Transverse colon (tissue), 4 donors: ENCODE measurements at regions not wholly inside any gene's neighbourhood (a gene's known extent, or its start where the extent isn't known, plus 50 kb on each side); places are given as distances from the start of the nearest gene placed in this dataset.

Source experiments
- DNase-seq: peaks from one replicate; pipeline ENCODE4 v3.0.0-alpha.2; 2019
- H3K27ac ChIP-seq, 4 donors: fragments of 200-600 bp; sonication (generic); 2 replicates each; pipeline ENCODE4 v1.5.1; 2016 to 2018; ENCODE audit warnings: inconsistent platforms in 4 of 4
- H3K27me3 ChIP-seq: fragments of 200-600 bp; sonication (generic); 2 replicates; pipeline ENCODE4 v1.5.1; 2017; ENCODE audit warnings: inconsistent platforms
- H3K36me3 ChIP-seq, 4 donors: fragments of 200-600 bp; sonication (generic); 2 replicates each; pipeline ENCODE4 v1.5.1; 2017 to 2019; ENCODE audit warnings: inconsistent platforms in 4 of 4
- H3K4me1 ChIP-seq, 4 donors: fragments of 200-600 bp; sonication (generic); 2 replicates each; pipeline ENCODE4 v1.5.1; 2017 to 2020; ENCODE audit warnings: inconsistent platforms in 4 of 4
- H3K4me3 ChIP-seq, 4 donors: fragments of 200-600 bp; sonication (generic); 1 replicate in 1 of 4; 2 replicates in 3 of 4; pipeline versions ENCODE4 v1.5.1 to v1.6.1; 2017 to 2019; ENCODE audit warnings: inconsistent platforms in 4 of 4
- H3K9me3 ChIP-seq, 2 donors: fragments of 200-600 bp; sonication (generic); 2 replicates each; pipeline ENCODE4 v1.5.1; 2017 to 2019; ENCODE audit warnings: inconsistent platforms in 2 of 2
- EP300 ChIP-seq: sonication (generic); formaldehyde crosslinking; IDR thresholded peaks from one replicate; pipeline ENCODE4 v1.6.1; 2017; ENCODE audit warnings: antibody characterized with exemption, low read depth
- POLR2A ChIP-seq: fragments of 450-650 bp; IDR thresholded peaks from one replicate; pipeline ENCODE4 v1.6.1; 2016; ENCODE audit warnings: antibody characterized with exemption, mild to moderate bottlenecking, moderate library complexity
- POLR2AphosphoS5 ChIP-seq, 3 donors: sonication (generic); formaldehyde crosslinking; IDR thresholded peaks; one replicate each; pipeline ENCODE4 v1.6.1; 2016; ENCODE audit warnings: antibody characterized with exemption in 3 of 3
- WGBS, 2 donors: methylation state at CpG; one replicate each; pipeline ENCODE4 v1.1.5; 2018; ENCODE audit warnings: low coverage in 1 of 2; 5-methylcytosine and 5-hydroxymethylcytosine counted together
- in situ Hi-C, 4 donors: fragments of 200-750 bp; cut with MboI; loops; one replicate each; pipeline versions ENCODE4 v1.15.0 to v1.15.1; 2017; ENCODE audit warnings: low sequenced_read_pairs in 3 of 4, low pct_ligation_motif_present in 1 of 4, low pct_unique_long_range_greater_than_20kb in 1 of 4
- intact Hi-C: fragments of 100-400 bp; cut with DNase I; formaldehyde crosslinking; loops from one replicate; pipeline ENCODE4 v1.15.1; 2023; ENCODE audit warnings: low total_unique reads
- TF ChIP-seq, protein P1 (sequence below), 5 experiments: fragments of 200-600 bp in 3 of 5; fragments of 450-650 bp in 2 of 5; sonication (generic) in 3 of 5; IDR thresholded peaks; 1 replicate in 2 of 5; 2 replicates in 3 of 5; pipeline ENCODE4 v1.5.1; 2016 to 2017; ENCODE audit warnings: antibody characterized with exemption in 5 of 5, inconsistent platforms in 3 of 5, mild to moderate bottlenecking in 2 of 5, moderate library complexity in 1 of 5

GRCh38 chr13:107843281-107843680 is 372.1 kb downstream of the LIG4 start:
- Histone ChIP-seq H3K4me3 (no peak overlapping the region), H3K9me3 (no peaks in the 10 kb centered on the region), H3K4me1 (no peaks in the 10 kb centered on the region), H3K27me3 (no peaks in the 10 kb centered on the region), H3K36me3 (no peaks in the 10 kb centered on the region), H3K27ac (no peak overlapping the region)
- in situ Hi-C loops = no loop called here
- DNase-seq = no peak
- TF ChIP-seq, protein P1, sequence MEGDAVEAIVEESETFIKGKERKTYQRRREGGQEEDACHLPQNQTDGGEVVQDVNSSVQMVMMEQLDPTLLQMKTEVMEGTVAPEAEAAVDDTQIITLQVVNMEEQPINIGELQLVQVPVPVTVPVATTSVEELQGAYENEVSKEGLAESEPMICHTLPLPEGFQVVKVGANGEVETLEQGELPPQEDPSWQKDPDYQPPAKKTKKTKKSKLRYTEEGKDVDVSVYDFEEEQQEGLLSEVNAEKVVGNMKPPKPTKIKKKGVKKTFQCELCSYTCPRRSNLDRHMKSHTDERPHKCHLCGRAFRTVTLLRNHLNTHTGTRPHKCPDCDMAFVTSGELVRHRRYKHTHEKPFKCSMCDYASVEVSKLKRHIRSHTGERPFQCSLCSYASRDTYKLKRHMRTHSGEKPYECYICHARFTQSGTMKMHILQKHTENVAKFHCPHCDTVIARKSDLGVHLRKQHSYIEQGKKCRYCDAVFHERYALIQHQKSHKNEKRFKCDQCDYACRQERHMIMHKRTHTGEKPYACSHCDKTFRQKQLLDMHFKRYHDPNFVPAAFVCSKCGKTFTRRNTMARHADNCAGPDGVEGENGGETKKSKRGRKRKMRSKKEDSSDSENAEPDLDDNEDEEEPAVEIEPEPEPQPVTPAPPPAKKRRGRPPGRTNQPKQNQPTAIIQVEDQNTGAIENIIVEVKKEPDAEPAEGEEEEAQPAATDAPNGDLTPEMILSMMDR (IDR thresholded peaks at IDR 0.05) = no peak
- TF ChIP-seq EP300 (no peak), POLR2AphosphoS5 (IDR thresholded peaks at IDR 0.05) (no peak), POLR2A (no peak)
- 80 to 100% methylated on average over 3 to 4 of the region's 4 CpGs for WGBS, 2 donors
- intact Hi-C loops = no loop called here

- TF ChIP-seq POLR2A (no peak), EP300 (no peak), POLR2AphosphoS5 (IDR thresholded peaks at IDR 0.05) (no peak)
- TF ChIP-seq, protein P1 (IDR thresholded peaks at IDR 0.05) = no peak
- H3K4me3 ChIP-seq = no peak overlapping the region
- no peaks in the 10 kb centered on the region for H3K27me3 ChIP-seq
- H3K9me3 ChIP-seq = no peaks in the 10 kb centered on the region
- no peaks in the 10 kb centered on the region for H3K4me1 ChIP-seq
- intact Hi-C loops (no loop called here), in situ Hi-C loops (no loop called here)
- H3K36me3 ChIP-seq = no peaks in the 10 kb centered on the region
- no peak overlapping the region for H3K27ac ChIP-seq
- WGBS, 2 donors = 40% methylated on average over 3 of the region's 3 CpGs; no CpG with 5 or more reads in 1 of the 2 donors
- no peak for DNase-seq
Measured at GRCh38 chr13:107842562-107843180, 372.7 kb downstream of the LIG4 start.

DNA sequence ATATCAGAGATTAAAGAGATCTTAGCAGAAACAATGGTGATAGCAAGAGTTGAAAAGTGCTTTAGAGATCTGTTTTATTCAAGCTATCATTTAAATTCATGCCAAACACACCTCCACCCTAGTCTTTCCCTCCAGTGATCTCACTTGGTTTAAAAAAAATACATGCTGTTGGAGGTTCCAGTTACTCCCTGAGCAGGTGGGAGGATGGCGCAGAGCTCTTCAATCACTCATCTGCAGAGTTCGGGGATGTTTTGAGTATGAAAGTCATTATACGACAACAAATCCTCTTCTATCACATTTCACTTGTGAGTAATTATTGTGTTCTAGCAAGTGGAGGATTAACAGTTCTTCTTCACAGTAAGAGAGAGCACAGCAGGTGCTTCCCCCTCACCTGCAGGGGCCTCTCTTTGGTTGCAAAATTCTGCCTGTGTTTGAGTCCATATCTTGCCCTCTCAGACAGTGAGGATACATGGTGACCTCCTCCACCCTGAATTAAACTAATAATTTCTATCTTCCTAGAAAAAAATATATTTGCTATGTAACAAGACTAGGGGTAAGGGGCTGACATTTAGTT is 376.7 kb downstream of the LIG4 start:
- Histone ChIP-seq H3K27ac (no peak overlapping the region), H3K36me3 (no peaks in the 10 kb centered on the region), H3K9me3 (no peaks in the 10 kb centered on the region), H3K4me1 (no peaks in the 10 kb centered on the region), H3K27me3 (no peaks in the 10 kb centered on the region), H3K4me3 (no peak overlapping the region)
- in situ Hi-C loops (no loop called here), intact Hi-C loops (no loop called here)
- no peak for TF ChIP-seq POLR2AphosphoS5 (IDR thresholded peaks at IDR 0.05)
- no peak for TF ChIP-seq EP300
- TF ChIP-seq, protein P1 (IDR thresholded peaks at IDR 0.05) = no peak
- TF ChIP-seq POLR2A = no peak
- no peak for DNase-seq
- WGBS, 2 donors = 79% methylated on average over 3 of the region's 3 CpGs; no CpG with 5 or more reads in 1 of the 2 donors

- TF ChIP-seq POLR2AphosphoS5 (IDR thresholded peaks at IDR 0.05) (no peak), POLR2A (no peak), EP300 (no peak)
- TF ChIP-seq, protein P1 (IDR thresholded peaks at IDR 0.05) = no peak
- no peak for DNase-seq
- Histone ChIP-seq H3K27me3 (no peaks in the 10 kb centered on the region), H3K4me1 (no peaks in the 10 kb centered on the region), H3K9me3 (no peaks in the 10 kb centered on the region), H3K36me3 (no peaks in the 10 kb centered on the region), H3K27ac (no peak overlapping the region), H3K4me3 (no peak overlapping the region)
- intact Hi-C loops (no loop called here), in situ Hi-C loops (no loop called here)
- WGBS, 2 donors = 79 to 82% methylated on average over 4 to 6 of the region's 6 CpGs
Measured at GRCh38 chr13:107836685-107837084, 378.7 kb downstream of the LIG4 start.
